Stomach (tissue), 8 donors: ENCODE measurements at regions not wholly inside any gene's neighbourhood (a gene's known extent, or its start where the extent isn't known, plus 50 kb on each side); places are given as distances from the start of the nearest gene placed in this dataset.
A peak's percentile ranks its signal among the peaks of the same experiment; 100 is the strongest.

Experiments
- DNase-seq, 2 donors: peaks; one replicate each; pipeline versions ENCODE4 v3.0.0 to v3.0.0-alpha.2; 2013 to 2019
- H3K27ac ChIP-seq, 5 donors: fragments of 200-600 bp in 4 of 5; sonication (generic) in 4 of 5; one replicate each; pipeline ENCODE4 v1.5.1; 2013 to 2019; ENCODE audit warnings: mild to moderate bottlenecking in 1 of 5, moderate library complexity in 1 of 5
- H3K27me3 ChIP-seq, 3 donors: fragments of 200-600 bp; sonication (generic); one replicate each; pipeline ENCODE4 v1.5.1; 2017 to 2019; ENCODE audit warnings: mixed run types in 1 of 3
- H3K36me3 ChIP-seq, 4 donors: fragments of 200-600 bp; sonication (generic); 1 replicate in 3 of 4; 2 replicates in 1 of 4; pipeline ENCODE4 v1.5.1; 2016 to 2019
- H3K4me1 ChIP-seq, 4 donors: fragments of 200-600 bp; sonication (generic); one replicate each; pipeline ENCODE4 v1.5.1; 2016 to 2019
- H3K4me3 ChIP-seq, 4 donors: fragments of 200-600 bp; sonication (generic) in 3 of 4; one replicate each; pipeline ENCODE4 v1.5.1; 2016 to 2019; ENCODE audit warnings: mild to moderate bottlenecking in 1 of 4
- H3K9me3 ChIP-seq, 4 donors: fragments of 200-600 bp; sonication (generic); one replicate each; pipeline ENCODE4 v1.5.1; 2016 to 2019
- CTCF ChIP-seq, 7 experiments: fragments of 450-650 bp in 4 of 7; fragments of 200-600 bp in 3 of 7; sonication (generic) in 3 of 7; IDR thresholded peaks; one replicate each; pipeline ENCODE4 v1.5.1; 2016 to 2019; ENCODE audit warnings: antibody characterized with exemption in 7 of 7, control low read depth in 2 of 7, mild to moderate bottlenecking in 1 of 7
- EP300 ChIP-seq: sonication (generic); formaldehyde crosslinking; IDR thresholded peaks from one replicate; pipeline ENCODE4 v1.6.1; 2017; ENCODE audit warnings: antibody characterized with exemption
- POLR2A ChIP-seq, 4 donors: fragments of 450-650 bp; IDR thresholded peaks; one replicate each; pipeline ENCODE4 v1.6.1; 2016; ENCODE audit warnings: antibody characterized with exemption in 4 of 4, control low read depth in 2 of 4, mild to moderate bottlenecking in 1 of 4, moderate library complexity in 1 of 4
- POLR2AphosphoS5 ChIP-seq, 3 donors: sonication (generic); formaldehyde crosslinking; IDR thresholded peaks; one replicate each; pipeline ENCODE4 v1.6.1; 2016; ENCODE audit warnings: antibody characterized with exemption in 3 of 3
- whole genome bisulfite sequencing, 5 donors: extraction: QIAGEN DNeasy Blood & Tissue Kit in 3 of 5; methylation state at CpG; one replicate each; pipeline versions ENCODE4 v1.1.5 to v1.1.7; 2013 to 2018; 5-methylcytosine and 5-hydroxymethylcytosine counted together
- intact Hi-C: fragments of 100-400 bp; cut with DNase I; formaldehyde crosslinking; loops from one replicate; pipeline ENCODE4 v1.15.1; 2023; ENCODE audit warnings: low total_unique reads
- donor health status: healthy with polysubstance abuse.
- donor health status: Bipolar disorder and iron deficiency.
- donor health status: healthy.

DNA sequence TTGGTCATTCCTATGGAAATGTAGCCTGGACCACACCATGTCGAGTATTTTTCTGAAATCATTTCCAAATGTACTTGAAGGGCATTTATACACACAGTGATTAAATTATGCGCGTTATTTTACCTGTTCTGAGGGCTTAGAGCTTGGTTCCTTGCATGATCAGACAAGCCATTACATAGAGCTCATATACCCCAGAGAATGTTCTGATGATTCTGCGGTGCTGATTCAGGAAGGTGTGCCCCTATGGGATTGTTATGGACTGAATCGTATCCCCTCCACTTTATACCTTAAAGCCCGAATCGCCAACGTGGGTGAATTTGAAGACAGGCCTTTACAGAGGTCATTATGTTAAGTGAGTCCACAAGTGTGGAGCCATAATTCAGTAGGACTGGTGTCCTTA lies 848.9 kb downstream of the TRIML1 start:
- intact Hi-C loops = no loop called here
- H3K9me3 ChIP-seq = peaks cover 0 to 5% (median 0%) of the 10 kb centered on the region in 4 donors
- no peaks in the 10 kb centered on the region for H3K4me1 ChIP-seq
- no peak overlapping the region for H3K27ac ChIP-seq
- DNase-seq = no peak
- H3K36me3 ChIP-seq = no peaks in the 10 kb centered on the region
- no peak overlapping the region for H3K4me3 ChIP-seq
- WGBS, 5 donors = 93 to 97% (median 94%) methylated on average over 8 of the region's 8 CpGs
- H3K27me3 ChIP-seq = no peaks in the 10 kb centered on the region
- TF ChIP-seq EP300 (no peak), POLR2AphosphoS5 (IDR thresholded peaks at IDR 0.05) (no peak), POLR2A (IDR thresholded peaks at IDR 0.05) (no peak), CTCF (IDR thresholded peaks at IDR 0.05) (no peak)

- peak overlapping the region in 2 of 5 donors; percentile 59 to 66 for H3K27ac ChIP-seq
- TF ChIP-seq CTCF (IDR thresholded peaks at IDR 0.05) (no peak), POLR2A (IDR thresholded peaks at IDR 0.05) (no peak), EP300 (no peak), POLR2AphosphoS5 (IDR thresholded peaks at IDR 0.05) (no peak)
- H3K27me3 ChIP-seq = no peaks in the 10 kb centered on the region
- WGBS, 5 donors = 21 to 38% (median 31%) methylated on average over 3 of the region's 3 CpGs
- DNase-seq = peak in 1 of 2 donors; percentile 82
- H3K4me1 ChIP-seq = no peaks in the 10 kb centered on the region
- no peaks in the 10 kb centered on the region for H3K36me3 ChIP-seq
- H3K9me3 ChIP-seq = peaks cover 0 to 5% (median 0%) of the 10 kb centered on the region in 4 donors
- no peak overlapping the region for H3K4me3 ChIP-seq
- intact Hi-C loops = no loop called here
Observed at GRCh38 chr4:188989371-188989770, 850.1 kb downstream of the TRIML1 start.

DNA sequence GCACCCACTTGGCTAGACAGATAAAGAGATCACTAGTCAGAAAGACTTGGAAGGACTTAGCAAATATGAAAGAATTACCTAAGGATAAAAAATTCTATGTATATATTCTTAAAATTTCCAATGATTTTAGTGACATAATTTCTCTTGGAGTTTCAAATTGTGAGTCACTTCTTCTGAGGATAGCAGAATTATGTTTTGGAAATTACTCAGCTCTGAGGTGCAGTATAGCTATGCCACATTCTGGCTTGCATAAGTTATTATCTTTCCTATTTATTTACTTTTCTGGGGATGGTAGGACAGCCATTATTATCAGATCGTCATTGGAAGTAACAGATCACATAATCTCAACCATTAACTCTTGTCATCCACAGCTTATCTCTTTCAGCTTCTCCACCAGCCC lies 853.5 kb downstream of the TRIML1 start:
- WGBS, 5 donors = 75 to 92% (median 84%) methylated on average over 1 of the region's 1 CpG
- H3K36me3 ChIP-seq = no peaks in the 10 kb centered on the region
- DNase-seq = no peak
- no peaks in the 10 kb centered on the region for H3K9me3 ChIP-seq
- H3K4me3 ChIP-seq = no peak overlapping the region
- H3K4me1 ChIP-seq = no peaks in the 10 kb centered on the region
- TF ChIP-seq POLR2A (IDR thresholded peaks at IDR 0.05) (no peak), EP300 (no peak), POLR2AphosphoS5 (IDR thresholded peaks at IDR 0.05) (no peak), CTCF (IDR thresholded peaks at IDR 0.05) (no peak)
- no peaks in the 10 kb centered on the region for H3K27me3 ChIP-seq
- intact Hi-C loops = no loop called here
- H3K27ac ChIP-seq = no peak overlapping the region

DNA sequence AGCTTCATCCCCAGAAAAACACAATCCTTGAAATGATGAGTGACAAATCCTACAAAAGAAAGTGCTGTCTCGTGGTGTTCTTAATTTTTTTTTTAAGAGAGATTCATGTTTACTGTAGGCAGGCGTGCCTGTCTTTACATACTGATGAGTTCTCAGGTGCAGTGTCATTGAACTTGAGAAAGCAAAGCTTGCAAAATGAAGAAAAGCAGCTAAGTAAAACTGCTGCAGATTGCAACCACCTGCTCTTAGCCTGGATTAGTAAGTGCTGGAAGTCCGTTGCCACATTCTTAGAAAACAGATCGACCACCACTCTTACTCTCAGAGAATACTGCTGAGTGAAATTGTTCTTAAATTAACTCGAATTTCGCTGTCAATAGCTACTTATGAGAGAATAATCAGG lies 854.6 kb downstream of the TRIML1 start:
- H3K9me3 ChIP-seq = no peaks in the 10 kb centered on the region
- no peak for DNase-seq
- no peaks in the 10 kb centered on the region for H3K36me3 ChIP-seq
- 64 to 79% (median 71%) methylated on average over 6 of the region's 6 CpGs for WGBS, 5 donors
- no peaks in the 10 kb centered on the region for H3K4me1 ChIP-seq
- no peak overlapping the region for H3K4me3 ChIP-seq
- intact Hi-C loops = no loop called here
- H3K27me3 ChIP-seq = no peaks in the 10 kb centered on the region
- TF ChIP-seq POLR2AphosphoS5 (IDR thresholded peaks at IDR 0.05) = no peak
- TF ChIP-seq POLR2A (IDR thresholded peaks at IDR 0.05) = no peak
- TF ChIP-seq EP300 = no peak
- TF ChIP-seq CTCF (IDR thresholded peaks at IDR 0.05) = no peak
- H3K27ac ChIP-seq = no peak overlapping the region
